H1 (cell line): ENCODE measurements at regions not wholly inside any gene's neighbourhood (a gene's known extent, or its start where the extent isn't known, plus 50 kb on each side); places are given as distances from the start of the nearest gene placed in this dataset.

Source experiments
- CTCF ChIA-PET: fragments of 300-600 bp; sonication (Branson Sonifier 250); formaldehyde crosslinking; loops from one replicate; lab custom pipeline; 2021; ENCODE audit not compliant: partially characterized antibody; lab: Charles Lee
- POLR2A ChIA-PET: fragments of 300-600 bp; sonication (Branson Sonifier 250); formaldehyde crosslinking; loops from one replicate; lab custom pipeline; 2021; ENCODE audit warnings: inconsistent platforms; ENCODE audit not compliant: partially characterized antibody; lab: Charles Lee
- DNase-seq, 2 experiments: peaks; one replicate each; pipeline versions ENCODE4 v3.0.0 to v3.0.0-alpha.2; 2010 to 2022; ENCODE audit warnings: low spot score in 2 of 2, low read depth in 1 of 2, mixed read lengths in 1 of 2
- FAIRE-seq: peaks from 2 replicates; lab custom pipeline; 2011; peaks lifted over from hg19 to GRCh38; lab: Jason Lieb, UNC
- H2AFZ ChIP-seq: 2 replicates; pipeline ENCODE4 v1.8.1; 2012; ENCODE audit warnings: low read length, inconsistent platforms
- H2AK5ac ChIP-seq: 2 replicates; pipeline ENCODE4 v1.6.1; 2013; ENCODE audit warnings: low read depth, low read length
- H2BK120ac ChIP-seq: replicated peaks from 2 replicates; pipeline ENCODE3; 2013; ENCODE audit warnings: low read depth, low read length, inconsistent platforms
- H2BK12ac ChIP-seq: 2 replicates; pipeline ENCODE4 v1.6.1; 2013; ENCODE audit warnings: low read depth, low read length
- H2BK15ac ChIP-seq: 2 replicates; pipeline ENCODE4 v1.6.1; 2013; ENCODE audit warnings: low read length
- H2BK20ac ChIP-seq: 2 replicates; pipeline ENCODE4 v1.6.1; 2013; ENCODE audit warnings: low read length
- H2BK5ac ChIP-seq: 2 replicates; pipeline ENCODE4 v1.6.1; 2013; ENCODE audit warnings: low read depth, low read length
- H3K14ac ChIP-seq: 2 replicates; pipeline ENCODE4 v1.6.1; 2013; ENCODE audit warnings: inconsistent platforms; ENCODE audit not compliant: insufficient read length
- H3K18ac ChIP-seq: 2 replicates; pipeline ENCODE4 v1.6.1; 2013; ENCODE audit warnings: low read length; ENCODE audit errors: extremely low read depth
- H3K23ac ChIP-seq: 2 replicates; pipeline ENCODE4 v1.6.1; 2013; ENCODE audit warnings: inconsistent platforms; ENCODE audit not compliant: insufficient read length
- H3K23me2 ChIP-seq: 2 replicates; pipeline ENCODE4 v1.6.1; 2013; ENCODE audit warnings: low read depth, low read length
- H3K27ac ChIP-seq: 2 replicates; pipeline ENCODE4 v1.6.1; 2011; ENCODE audit warnings: low read depth, low read length, inconsistent platforms
- H3K27me3 ChIP-seq, 4 experiments: replicated peaks in 1 of 4; 1 replicate in 1 of 4; 2 replicates in 3 of 4; pipeline versions ENCODE4 v1.6.1 to v1.8.1; 2011 to 2013; ENCODE audit warnings: low read length in 3 of 4, mild to moderate bottlenecking in 3 of 4, inconsistent platforms in 2 of 4, mixed read lengths in 2 of 4, moderate library complexity in 1 of 4; ENCODE audit not compliant: control insufficient read depth in 3 of 4, insufficient read depth in 3 of 4; ENCODE audit errors: extremely low read depth in 1 of 4
- H3K36me3 ChIP-seq, 4 experiments: 2 replicates each; pipeline versions ENCODE4 v1.6.1 to v1.8.1; 2011 to 2013; ENCODE audit warnings: mild to moderate bottlenecking in 4 of 4, low read length in 3 of 4, moderate library complexity in 2 of 4, control low read depth in 1 of 4, inconsistent platforms in 1 of 4; ENCODE audit not compliant: insufficient read depth in 4 of 4, control insufficient read depth in 2 of 4
- H3K4ac ChIP-seq: replicated peaks from 2 replicates; pipeline ENCODE3; 2013; ENCODE audit warnings: low read length, low read depth, mixed read lengths, inconsistent platforms; ENCODE audit not compliant: insufficient read length
- H3K4me1 ChIP-seq, 4 experiments: replicated peaks in 1 of 4; 1 replicate in 1 of 4; 2 replicates in 3 of 4; pipeline versions ENCODE4 v1.6.1 to v1.8.1; 2011 to 2013; ENCODE audit warnings: low read length in 3 of 4, inconsistent platforms in 2 of 4, mixed read lengths in 1 of 4; ENCODE audit not compliant: insufficient read depth in 4 of 4, control insufficient read depth in 3 of 4
- H3K4me2 ChIP-seq, 2 experiments: 2 replicates each; pipeline versions ENCODE4 v1.6.1 to v1.8.1; 2011 to 2013; ENCODE audit warnings: low read depth in 2 of 2, low read length in 2 of 2, control low read depth in 1 of 2, inconsistent platforms in 1 of 2, mild to moderate bottlenecking in 1 of 2; ENCODE audit not compliant: insufficient read depth in 1 of 2
- H3K4me3 ChIP-seq, 4 experiments: fragments of 200-600, 300-600 bp in 1 of 4; sonication (generic), shearing (Covaris generic), sonication (Bioruptor Twin) in 1 of 4; 2 replicates each; pipeline versions ENCODE4 v1.5.1 to v1.8.1; 2011 to 2016; ENCODE audit warnings: low read length in 4 of 4, low read depth in 3 of 4, control low read depth in 2 of 4, inconsistent platforms in 2 of 4, mild to moderate bottlenecking in 2 of 4, mixed read lengths in 1 of 4, moderate library complexity in 1 of 4; ENCODE audit not compliant: insufficient read depth in 2 of 4; ENCODE audit errors: extremely low read depth in 1 of 4
- H3K56ac ChIP-seq: replicated peaks from 2 replicates; pipeline ENCODE3; 2013; ENCODE audit warnings: low read depth, mild to moderate bottlenecking, mixed read lengths, low read length, inconsistent platforms; ENCODE audit not compliant: insufficient read length
- H3K79me1 ChIP-seq: 2 replicates; pipeline ENCODE4 v1.6.1; 2013; ENCODE audit warnings: low read depth, low read length, control low read depth
- H3K79me2 ChIP-seq, 2 experiments: 2 replicates each; pipeline versions ENCODE4 v1.6.1 to v1.8.1; 2012 to 2013; ENCODE audit warnings: low read length in 2 of 2, mild to moderate bottlenecking in 2 of 2, inconsistent platforms in 1 of 2; ENCODE audit not compliant: insufficient read depth in 2 of 2, control insufficient read depth in 1 of 2
- H3K9ac ChIP-seq, 4 experiments: replicated peaks in 1 of 4; 1 replicate in 1 of 4; 2 replicates in 3 of 4; pipeline versions ENCODE4 v1.6.1 to v1.8.1; 2011 to 2013; ENCODE audit warnings: low read depth in 3 of 4, low read length in 3 of 4, control low read depth in 2 of 4, mild to moderate bottlenecking in 2 of 4, moderate library complexity in 2 of 4, inconsistent platforms in 1 of 4; ENCODE audit errors: extremely low read depth in 1 of 4
- H3K9me3 ChIP-seq, 2 experiments: 2 replicates each; pipeline versions ENCODE4 v1.6.1 to v1.8.1; 2012 to 2013; ENCODE audit warnings: mild to moderate bottlenecking in 2 of 2, moderate library complexity in 2 of 2, control low read depth in 1 of 2, inconsistent platforms in 1 of 2, low read depth in 1 of 2, low read length in 1 of 2, mixed read lengths in 1 of 2; ENCODE audit not compliant: insufficient read depth in 2 of 2
- H4K20me1 ChIP-seq, 2 experiments: replicated peaks in 1 of 2; 2 replicates each; pipeline versions ENCODE3 to v1.8.1; 2011 to 2013; ENCODE audit warnings: inconsistent platforms in 2 of 2, low read length in 2 of 2, mild to moderate bottlenecking in 1 of 2; ENCODE audit not compliant: insufficient read depth in 2 of 2, control insufficient read depth in 1 of 2
- H4K5ac ChIP-seq: 2 replicates; pipeline ENCODE4 v1.6.1; 2013; ENCODE audit warnings: low read length, low read depth, mixed read lengths, inconsistent platforms; ENCODE audit not compliant: insufficient read length
- H4K8ac ChIP-seq: 2 replicates; pipeline ENCODE4 v1.8.0; 2013; ENCODE audit warnings: mild to moderate bottlenecking, moderate library complexity, low read length, inconsistent platforms; ENCODE audit not compliant: insufficient read depth; ENCODE audit errors: extremely low read depth
- H4K91ac ChIP-seq: replicated peaks from 2 replicates; pipeline ENCODE3; 2013; ENCODE audit warnings: low read length, mixed read lengths, inconsistent platforms; ENCODE audit not compliant: insufficient read length
- EP300 ChIP-seq, 2 experiments: IDR thresholded peaks; 1 replicate in 1 of 2; 2 replicates in 1 of 2; pipeline ENCODE4 v1.6.1; 2011 to 2012; ENCODE audit warnings: low read depth in 2 of 2, low read length in 2 of 2, mild to moderate bottlenecking in 2 of 2, borderline replicate concordance in 1 of 2, inconsistent platforms in 1 of 2, moderate library complexity in 1 of 2
- SIN3A ChIP-seq, 2 experiments: IDR thresholded peaks in 1 of 2; conservative IDR thresholded peaks in 1 of 2; 2 replicates each; pipeline ENCODE4 v1.6.1; 2011 to 2012; ENCODE audit warnings: low read length in 2 of 2, improper control_type of control experiment in 1 of 2, low read depth in 1 of 2, mild to moderate bottlenecking in 1 of 2
- USF2 ChIP-seq: IDR thresholded peaks from 2 replicates; pipeline ENCODE4 v1.6.1; 2011; ENCODE audit warnings: low read length, improper control_type of control experiment
- WGBS, 2 experiments: shearing (Covaris generic) in 1 of 2; methylation state at CpG; one replicate each; pipeline versions ENCODE4 v1.1.6 to v1.1.7; 2013 to 2015; ENCODE audit warnings: low lambda C conversion rate in 2 of 2, mixed read lengths in 2 of 2, inconsistent platforms in 1 of 2, low coverage in 1 of 2, missing lambda C conversion rate in 1 of 2; ENCODE audit not compliant: insufficient replicate concordance in 2 of 2, insufficient coverage in 1 of 2, insufficient read length in 1 of 2; ENCODE audit errors: extremely low coverage in 1 of 2, missing lambda C conversion rate in 1 of 2; 5-methylcytosine and 5-hydroxymethylcytosine counted together

- POLR2A ChIA-PET = interaction anchor here (1.4 kb wide), 1 partner anchor 12 kb away, joined by 3 read pairs; no protein-coding TSS in a partner anchor
- Histone ChIP-seq H3K79me2 (no peaks in the 10 kb centered on the region), H3K79me1 (no peaks in the 10 kb centered on the region)
- TF ChIP-seq EP300 (IDR thresholded peaks at IDR 0.05; ENCODE audit: borderline replicate concordance in 1 of 2, low read depth in 2 of 2, low read length in 2 of 2) (no peak), SIN3A (conservative IDR thresholded peaks at IDR 0.05 in 1 of 2, IDR thresholded peaks at IDR 0.05 in 1 of 2; ENCODE audit: low read depth in 1 of 2, low read length in 2 of 2) (no peak), USF2 (no peak)
- TF ChIP-seq, all 59 proteins: peak for 0
- Histone ChIP-seq H3K4ac (no peak overlapping the region), H2BK20ac (no peak overlapping the region), H2BK5ac (no peak overlapping the region), H4K91ac (no peak overlapping the region), H2BK120ac (no peak overlapping the region), H3K9ac (no peak overlapping the region), H3K23ac (no peak overlapping the region), H3K27ac (no peak overlapping the region), H3K4me1 (no peaks in the 10 kb centered on the region), H3K18ac (no peak overlapping the region), H2BK12ac (no peak overlapping the region), H3K14ac (no peak overlapping the region), H3K56ac (no peak overlapping the region), H3K27me3 (no peaks in the 10 kb centered on the region), H2BK15ac (no peak overlapping the region), H4K20me1 (no peaks in the 10 kb centered on the region), H3K9me3 (no peaks in the 10 kb centered on the region), H3K23me2 (no peaks in the 10 kb centered on the region), H2AFZ (no peak overlapping the region), H4K5ac (no peak overlapping the region), H2AK5ac (no peak overlapping the region), H3K4me2 (no peak overlapping the region), H4K8ac (no peak overlapping the region), H3K36me3 (no peaks in the 10 kb centered on the region), H3K4me3 (no peak overlapping the region)
- WGBS, 2 experiments = 93% methylated on average over 1 of the region's 1 CpG; no CpG with 5 or more reads in 1 of the 2 experiments
- no peak for DNase-seq
- FAIRE-seq = no peak
- CTCF ChIA-PET = interaction anchor here (1.0 to 3.0 kb wide), 21 partner anchors 11 to 520 kb away, joined by 3 to 11 read pairs (median 4); no protein-coding TSS in a partner anchor
Observed at GRCh38 chr4:84166486-84166885, 332.6 kb downstream of the NKX6-1 start.
